HG02588 (cell line): ENCODE measurements at regions not wholly inside any gene's neighbourhood (a gene's known extent, or its start where the extent isn't known, plus 50 kb on each side); places are given as distances from the start of the nearest gene placed in this dataset.
"Not testable (repeated sequence)": the region's sequence is repeated elsewhere in the genome, so short reads cannot be mapped to it uniquely, and the experiment has no call there.

Experiments used
- ATAC-seq: cut with Tn5 transposase; IDR thresholded peaks from one replicate; pipeline ENCODE4 v1.9.1; 2021; ENCODE audit warnings: mild to moderate bottlenecking, moderate library complexity; ENCODE audit not compliant: unreplicated experiment

DNA sequence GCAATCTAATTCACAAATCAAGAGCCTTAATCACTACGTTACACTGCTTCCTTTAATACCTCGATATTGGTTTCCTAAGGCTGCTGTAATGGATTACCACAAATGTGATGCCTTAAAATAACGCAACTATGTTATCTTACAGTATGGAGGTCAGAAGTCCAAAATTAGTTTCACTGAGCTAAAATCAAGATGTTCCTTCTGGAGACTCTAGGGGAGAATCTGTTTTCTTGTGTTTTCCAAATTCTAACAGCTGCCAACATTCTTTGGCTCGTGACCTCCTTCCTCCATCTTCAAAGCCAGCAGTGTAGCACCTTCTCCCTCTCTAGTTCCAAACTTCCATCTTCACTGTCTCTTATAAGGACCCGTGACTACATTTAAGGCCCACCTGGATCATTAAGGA lies 335.0 kb upstream of the NFIA start:
- no peak for ATAC-seq

DNA sequence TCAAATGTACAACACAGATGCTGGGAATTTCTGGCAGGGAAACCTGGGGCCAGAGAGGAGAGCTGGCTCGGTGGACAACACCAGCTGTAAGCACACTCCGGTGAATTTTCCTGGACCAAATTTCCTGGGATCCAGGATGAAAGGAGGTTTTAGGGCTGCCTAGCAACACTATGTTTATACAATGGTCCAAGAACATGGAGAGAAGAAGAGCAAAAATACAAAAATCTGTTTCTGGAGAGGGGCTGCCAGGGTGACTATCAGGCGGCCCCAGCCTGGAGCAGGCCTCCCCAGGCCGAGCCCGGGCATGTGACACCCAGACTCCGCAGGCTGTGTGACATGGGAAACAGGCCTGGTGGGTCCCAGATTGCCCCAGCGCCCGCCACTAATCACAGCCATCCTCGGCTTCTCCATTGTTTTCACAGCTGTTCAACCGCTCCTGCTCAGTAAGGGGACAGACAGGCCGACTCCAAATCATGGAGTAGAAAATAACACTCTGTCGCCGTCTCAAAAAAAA lies 336.0 kb upstream of the NFIA start:
- ATAC-seq: no peak

DNA sequence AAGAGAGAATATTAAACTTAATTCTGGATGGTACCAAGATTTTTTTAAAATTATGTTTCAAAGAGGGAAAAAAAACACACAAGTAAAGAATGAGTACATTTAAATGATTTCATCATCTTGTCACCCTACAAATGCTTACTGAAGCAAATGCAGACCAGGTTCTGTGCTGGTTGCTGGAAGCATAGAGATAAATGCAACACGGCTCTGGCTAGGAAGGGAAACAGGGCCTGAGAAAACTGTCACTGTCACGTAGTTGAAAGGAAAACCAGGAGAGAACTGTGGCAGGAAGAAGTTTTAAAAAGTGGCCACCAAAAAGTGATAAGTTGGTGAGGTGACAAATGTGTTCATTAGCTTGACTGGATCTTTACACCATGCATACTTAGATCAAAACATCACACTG lies 336.9 kb upstream of the NFIA start:
- ATAC-seq: no peak

DNA sequence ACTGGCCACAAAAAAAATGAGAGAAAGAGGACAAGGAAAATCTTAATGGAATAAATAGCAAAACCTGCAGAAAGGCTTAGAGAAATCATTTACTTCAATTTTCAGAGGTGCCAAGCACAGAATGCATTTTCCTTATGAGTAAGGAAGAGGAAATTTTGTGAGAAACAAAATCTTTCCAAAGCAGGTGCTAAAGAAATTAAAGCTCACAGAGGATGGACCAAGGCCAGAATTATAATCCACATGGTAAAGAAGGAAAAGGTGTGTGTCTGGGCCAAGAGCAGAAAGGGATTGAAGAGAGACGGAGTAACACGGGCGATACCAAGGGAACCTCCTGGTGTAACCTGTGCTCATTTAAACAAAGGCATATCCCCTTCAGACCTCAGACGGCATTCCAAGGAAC lies 340.0 kb upstream of the NFIA start:
- no peak for ATAC-seq

DNA sequence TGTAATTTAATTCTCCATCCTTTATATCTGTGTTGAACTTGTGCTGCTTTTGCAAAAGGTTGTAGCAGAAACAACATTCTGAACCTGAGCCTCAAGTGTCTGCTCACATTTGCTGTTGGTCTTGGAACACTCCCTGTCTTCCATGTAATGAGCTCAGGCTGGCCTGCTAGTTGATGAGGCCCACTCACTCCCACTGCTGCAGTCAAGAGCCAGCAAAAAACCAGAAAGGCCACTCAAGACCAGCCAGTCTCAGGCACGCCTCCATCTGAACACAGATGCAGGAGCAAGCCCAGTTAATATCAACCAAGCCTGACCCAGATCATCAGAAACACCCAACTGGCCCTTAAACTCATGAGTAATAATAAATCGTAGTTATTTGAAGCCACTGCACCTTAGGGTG lies 342.2 kb upstream of the NFIA start:
- ATAC-seq: no peak

DNA sequence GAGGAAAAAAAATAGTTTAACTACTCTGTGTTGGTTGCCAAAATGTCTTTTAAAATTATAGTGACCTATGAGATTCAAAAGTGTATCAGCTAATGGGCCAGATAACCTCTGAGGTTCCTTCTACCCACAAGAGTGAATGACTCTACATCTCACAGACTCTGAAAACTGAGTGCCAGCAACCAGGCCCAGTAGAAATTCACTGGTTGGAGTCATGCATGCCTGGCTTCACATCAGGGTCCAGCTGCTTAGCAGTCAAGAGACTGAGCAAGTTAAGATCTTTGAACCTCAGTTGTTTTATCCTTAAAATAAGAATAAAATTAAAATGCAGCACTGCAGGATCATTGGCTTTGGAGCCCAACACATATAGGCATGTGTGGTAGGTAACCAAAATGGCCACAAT lies 342.6 kb upstream of the NFIA start:
- ATAC-seq: no peak

DNA sequence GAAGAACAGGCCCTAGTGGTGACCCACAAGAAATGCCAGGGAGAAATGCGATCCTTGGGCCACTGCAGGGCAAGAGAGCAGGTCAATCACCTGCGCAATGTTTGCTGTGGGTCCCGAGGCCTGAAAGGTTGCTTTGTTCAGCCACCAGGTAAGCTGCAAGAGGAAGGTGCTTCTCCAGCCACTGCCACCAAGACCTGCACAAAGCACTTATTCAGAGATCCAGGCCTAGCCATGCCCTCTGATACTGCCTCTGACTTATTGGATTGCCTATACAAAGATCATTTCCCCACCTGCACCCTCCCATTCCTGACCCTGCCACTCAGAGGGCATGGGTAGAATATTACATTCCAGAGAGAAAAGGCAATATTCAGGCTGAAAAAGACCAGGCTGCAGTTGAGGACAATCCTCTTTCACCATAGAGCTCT lies 349.4 kb upstream of the NFIA start:
- ATAC-seq: no peak

DNA sequence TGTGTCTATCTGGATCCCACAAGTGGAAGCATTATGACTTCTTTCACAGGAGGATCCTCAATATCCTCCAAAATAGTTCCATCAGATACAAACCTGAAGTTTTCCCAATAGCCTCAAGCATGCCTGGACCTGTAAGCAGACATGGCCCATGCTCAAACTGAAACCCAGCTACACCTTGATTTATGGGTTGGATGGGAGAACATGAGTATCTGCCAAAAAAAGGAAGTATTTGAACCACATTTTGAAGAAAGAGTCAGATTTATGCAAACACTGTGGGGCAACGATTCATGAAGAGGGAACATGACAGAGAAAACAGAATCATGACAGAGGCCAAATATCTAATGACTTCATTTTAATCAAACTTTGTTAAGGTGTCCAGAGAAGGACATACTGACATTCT lies 351.0 kb upstream of the NFIA start:
- no peak for ATAC-seq

DNA sequence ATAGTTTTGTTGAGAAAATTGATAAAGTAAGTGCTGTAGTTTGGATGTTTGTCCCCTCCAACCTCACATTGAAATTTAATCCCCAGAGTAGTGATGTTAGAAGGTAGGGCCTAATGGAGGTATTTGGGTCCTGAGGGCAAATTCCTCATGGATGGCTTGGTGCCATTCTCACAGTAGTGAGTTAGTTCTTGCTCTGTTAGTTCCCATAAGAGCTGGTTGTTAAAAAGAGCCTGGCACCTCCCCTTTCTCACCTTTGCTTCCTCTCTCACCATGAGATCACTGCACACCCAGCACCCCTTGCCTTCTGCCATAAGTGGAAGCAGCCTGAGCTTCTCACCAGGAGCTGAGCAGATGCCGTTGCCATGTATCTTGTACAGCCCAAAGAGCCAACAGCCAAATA lies 354.8 kb upstream of the NFIA start:
- no peak for ATAC-seq

DNA sequence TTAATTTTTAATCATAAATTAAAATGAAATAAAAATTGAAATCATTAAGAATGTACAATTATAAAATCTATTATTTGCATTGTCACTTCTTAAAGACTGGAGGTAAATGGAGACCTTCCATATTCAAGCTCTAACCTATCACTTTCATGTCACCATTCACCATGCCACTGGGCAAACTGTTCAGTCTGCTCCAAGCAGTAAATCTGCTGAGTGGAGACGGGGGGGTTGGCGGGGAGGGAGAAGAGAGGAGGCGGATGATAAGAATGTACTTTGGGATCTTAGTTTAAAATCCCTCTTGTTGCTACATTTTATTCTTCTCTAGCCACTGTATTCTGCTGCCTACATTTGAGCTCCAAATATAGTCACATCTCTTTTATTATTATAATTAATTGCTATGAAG lies 365.9 kb upstream of the NFIA start:
- ATAC-seq: no peak

DNA sequence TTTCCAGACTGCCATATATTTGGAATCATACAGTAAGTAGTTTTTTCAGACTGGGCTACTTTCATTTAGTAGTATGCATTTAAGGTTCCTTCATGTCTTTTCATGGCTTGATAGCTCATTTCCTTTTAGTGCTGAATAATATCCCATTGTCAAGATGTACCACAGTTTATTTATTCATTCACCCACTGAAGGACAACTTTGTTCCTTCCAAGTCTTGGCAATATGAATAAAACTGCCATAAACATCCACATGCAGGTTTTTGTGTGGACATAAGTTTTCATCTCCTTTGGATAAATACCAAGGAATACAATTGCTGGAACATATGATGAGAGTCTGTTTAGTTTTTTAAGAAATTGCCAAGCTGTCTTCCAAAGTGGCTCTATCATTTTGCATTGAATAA lies 366.4 kb upstream of the NFIA start:
- ATAC-seq: no peak

DNA sequence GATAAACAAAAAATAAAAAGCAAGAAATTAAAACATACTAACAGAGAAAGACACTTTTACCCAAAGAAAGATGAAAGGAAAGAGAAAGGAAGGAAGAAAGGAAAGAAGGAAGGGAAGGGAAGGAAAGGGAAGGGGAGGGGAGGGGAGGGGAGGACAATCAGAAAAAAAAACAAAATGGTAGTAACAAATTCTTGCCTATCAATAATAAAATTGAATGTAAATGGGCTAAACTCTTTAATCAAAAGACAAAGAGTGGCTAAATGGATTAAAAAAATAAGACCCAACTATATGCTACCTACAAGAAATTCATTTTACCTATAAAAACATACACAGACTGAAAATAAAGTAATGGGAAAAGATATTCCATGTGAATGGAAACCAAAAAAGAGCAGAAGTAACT lies 372.9 kb upstream of the NFIA start:
- ATAC-seq: no peak

DNA sequence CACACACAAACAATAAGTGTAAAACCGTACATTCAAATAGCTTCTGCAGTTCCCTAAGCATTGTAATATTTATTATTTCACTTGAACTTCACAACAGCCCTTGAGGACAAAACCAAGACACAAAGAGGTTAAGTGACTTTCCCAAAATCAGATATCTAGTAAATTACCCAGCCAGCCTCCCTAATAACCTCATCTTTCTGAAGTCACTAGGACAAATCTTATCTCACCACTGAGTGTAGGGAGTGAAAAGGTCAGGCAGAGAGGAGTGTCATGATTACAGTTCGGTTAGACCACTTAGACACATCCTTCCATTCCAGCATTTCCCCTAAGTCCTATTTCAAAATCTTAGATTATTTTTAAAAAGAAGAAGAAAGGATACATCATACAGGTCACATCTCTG lies 377.3 kb upstream of the NFIA start:
- ATAC-seq: no peak

DNA sequence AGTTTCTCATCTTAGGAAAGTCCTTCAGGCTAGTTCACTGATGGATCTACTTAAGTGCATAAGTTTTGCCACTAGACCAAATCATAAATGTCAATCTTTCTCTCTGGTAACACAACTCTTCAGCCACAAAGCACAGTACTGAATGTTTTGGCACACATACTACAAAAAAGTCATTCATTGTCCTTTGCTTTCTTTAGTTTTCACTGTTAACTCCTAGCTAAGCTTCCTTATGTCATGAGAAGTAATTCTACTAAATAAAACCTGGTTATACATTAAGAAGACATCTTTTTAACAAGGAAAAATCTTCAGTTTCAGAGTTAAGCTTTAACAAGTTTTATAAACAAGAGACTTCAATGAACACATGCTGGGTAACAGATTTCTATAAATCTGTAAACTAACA lies 379.2 kb upstream of the NFIA start:
- no peak for ATAC-seq

DNA sequence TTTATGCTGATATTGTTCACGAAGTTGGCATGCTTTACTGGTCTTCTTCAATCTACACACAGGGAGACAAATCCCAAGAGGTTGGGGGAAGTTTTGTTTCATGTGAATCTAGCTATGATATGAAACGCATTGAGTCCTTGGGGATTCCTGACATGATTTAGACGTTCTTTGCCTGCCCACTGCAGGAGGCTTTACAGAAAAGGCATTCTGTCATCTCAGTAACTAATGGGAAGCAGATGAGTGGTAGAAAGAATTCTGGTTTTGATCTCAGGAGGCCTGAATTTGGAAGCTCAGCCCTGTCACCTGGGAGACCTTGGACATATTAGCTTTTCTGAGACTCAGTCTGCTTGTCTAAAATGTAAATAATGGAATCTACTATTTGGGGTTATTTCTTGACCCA lies 383.0 kb upstream of the NFIA start:
- no peak for ATAC-seq

DNA sequence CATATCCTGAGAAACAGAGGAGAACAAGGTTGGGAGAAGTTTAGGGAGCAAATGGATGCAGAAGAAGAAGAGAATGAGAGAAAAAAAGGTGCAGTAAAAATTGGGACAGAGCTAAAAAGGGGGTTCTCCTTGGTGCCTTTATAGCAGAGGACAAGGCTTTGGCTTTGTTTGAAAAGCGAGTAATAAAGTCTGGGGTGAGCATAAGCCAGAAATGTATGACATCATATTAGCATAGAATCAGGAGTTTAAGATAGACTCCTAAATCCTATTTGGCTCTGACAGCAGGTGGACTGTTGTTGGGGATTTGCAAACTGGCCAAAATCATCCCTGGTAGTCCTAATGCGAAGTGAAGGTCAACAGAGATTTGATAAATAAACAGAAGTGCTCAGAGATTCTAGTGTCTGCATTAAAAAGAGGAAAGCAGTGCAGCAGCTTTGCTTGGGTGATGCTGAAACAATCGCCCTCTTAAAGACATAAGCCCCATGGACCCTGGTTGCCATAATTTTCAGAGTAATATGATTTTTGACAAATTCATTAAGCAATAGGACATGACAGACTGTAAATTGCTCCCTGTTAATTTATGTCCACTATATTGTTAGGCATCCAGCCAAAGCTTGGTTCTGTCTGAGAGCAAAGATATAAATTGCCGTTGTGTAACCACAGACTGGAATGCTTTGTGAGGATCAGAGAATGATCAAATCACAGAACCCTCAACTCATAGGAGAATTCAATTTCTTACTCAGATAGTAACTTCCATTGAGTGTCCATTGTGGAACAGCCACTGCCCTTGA lies 385.0 kb upstream of the NFIA start:
- no peak for ATAC-seq

DNA sequence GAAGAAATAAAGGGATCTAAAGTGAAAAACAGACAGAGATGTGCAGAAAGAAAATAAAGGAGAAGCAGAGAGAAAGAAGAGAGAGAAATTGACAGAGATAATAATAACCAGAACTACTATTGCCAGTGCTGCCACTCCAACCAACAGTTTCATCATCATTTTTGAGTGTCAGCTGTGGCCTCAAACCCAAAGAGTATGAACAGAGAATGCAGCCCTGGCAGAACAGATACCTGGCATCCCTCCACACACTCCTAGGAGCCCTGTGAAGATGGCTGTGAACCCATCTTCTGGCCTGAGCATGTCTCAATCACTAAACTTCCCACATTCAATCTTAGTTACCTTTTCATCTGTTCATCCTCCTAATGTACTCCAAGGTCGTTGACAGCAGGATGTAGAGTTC lies 385.8 kb upstream of the NFIA start:
- ATAC-seq: no peak

DNA sequence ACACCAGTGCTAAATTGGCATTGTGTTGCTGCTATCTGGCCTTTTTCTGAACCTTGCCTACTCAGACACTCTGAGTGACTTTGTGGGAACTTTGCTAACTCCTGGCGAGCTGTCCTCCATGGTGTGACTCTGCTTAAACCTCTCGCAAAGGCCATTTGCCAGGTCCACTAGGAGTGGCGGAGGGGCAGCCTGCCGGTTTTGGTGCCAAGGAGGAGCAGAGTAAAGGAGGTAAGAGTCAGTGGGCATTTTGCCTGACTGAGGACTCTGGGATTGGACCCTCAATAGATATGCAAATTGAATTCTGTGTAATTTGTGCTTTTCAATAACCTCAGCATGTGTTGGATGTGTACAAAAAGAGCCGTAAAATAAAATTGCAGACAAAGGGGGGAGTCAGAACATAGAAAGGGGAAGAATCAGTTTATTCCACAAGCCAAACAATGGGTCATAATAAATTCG lies 386.6 kb upstream of the NFIA start:
- ATAC-seq: no peak

DNA sequence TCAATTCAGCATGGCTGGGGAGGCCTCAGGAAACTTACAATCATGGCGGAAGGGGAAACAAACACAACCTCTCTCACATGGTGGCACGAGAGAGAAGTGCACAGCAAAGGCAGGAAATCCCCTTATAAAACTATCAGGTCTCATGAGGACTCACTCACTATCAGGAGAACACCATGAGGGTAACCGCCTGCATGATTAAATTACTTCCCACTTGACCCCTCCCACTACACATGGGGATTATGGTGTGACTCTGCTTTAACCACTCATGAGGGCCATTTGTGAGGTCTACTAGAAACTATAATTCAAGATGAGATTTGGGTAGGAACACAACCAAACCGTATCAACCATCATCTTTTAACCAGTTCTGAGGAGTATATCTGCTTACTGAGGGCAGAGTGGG lies 387.4 kb upstream of the NFIA start:
- ATAC-seq: no peak

DNA sequence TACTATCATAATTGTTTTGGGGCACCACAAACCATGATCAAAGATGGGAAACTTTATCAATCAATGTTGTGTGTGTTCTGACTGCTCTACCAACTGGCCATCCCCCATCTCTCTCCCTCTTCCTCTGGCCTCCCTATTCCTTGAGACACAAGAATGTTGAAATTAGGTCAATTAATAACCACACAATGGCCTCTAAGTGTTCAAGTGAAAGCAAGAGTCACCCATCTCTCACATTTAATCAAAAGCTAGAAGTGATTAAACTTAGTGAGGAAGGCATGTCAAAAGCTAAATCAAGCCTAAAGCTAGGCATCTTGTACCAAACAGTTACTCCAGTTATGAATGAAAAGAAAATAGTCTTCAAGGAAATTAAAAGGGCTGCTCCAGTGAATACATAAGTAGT lies 390.3 kb upstream of the NFIA start:
- no peak for ATAC-seq

DNA sequence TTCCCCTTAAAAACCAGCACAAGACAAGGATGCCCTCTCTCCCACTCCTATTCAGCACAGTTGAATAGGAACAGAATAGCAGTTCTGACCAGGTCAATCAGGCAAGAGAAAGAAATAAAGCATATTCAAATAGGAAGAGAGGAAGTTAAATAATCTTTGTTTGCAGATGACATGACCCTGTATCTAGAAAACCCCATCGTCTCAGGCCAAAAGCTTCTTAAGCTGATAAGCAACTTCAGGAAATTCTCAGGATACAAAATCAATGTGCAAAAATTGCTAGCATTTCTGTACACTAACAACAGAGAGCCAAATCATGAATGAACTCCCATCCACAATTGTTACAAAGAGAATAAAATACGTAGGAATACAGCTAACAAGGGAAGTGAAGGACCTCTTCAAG lies 394.1 kb upstream of the NFIA start:
- ATAC-seq: not testable (repeated sequence)

DNA sequence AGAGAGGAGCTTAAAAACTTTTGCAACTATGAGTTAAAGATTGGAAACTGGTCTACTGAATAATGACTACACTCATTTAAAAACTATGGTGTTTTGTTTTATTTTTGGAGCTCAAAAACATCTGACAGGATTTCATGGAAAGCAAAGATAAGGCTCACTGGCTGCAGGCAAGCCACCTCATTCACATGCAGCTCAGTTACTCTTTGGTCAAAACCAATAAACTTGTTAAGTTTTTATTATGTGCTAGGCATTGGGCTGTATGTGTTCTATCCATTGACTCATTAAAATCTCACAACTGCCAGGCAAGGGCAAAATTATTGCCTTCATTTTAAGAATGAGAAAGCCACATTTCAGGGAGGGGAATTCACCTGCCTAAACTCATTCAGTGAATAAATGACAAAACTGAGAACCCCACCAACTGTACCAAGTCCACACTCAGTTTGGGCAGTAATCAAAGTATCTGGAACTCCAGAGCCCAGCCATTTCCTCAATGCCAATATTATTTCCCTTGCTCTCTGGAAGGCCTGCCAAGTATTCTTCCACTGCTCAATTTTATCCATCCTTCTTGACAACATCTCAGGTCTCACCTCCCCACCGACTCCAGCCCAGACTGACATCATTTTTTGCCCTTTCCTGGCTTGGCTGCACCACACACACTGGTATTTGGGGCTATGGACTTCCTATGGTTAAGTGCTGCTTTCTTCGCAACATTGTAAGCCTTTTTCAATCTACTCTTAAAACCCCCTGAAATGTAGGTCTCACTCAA lies 401.1 kb upstream of the NFIA start:
- no peak for ATAC-seq
